Prostate gland (tissue), 2 donors: ENCODE measurements at regions not wholly inside any gene's neighbourhood (a gene's known extent, or its start where the extent isn't known, plus 50 kb on each side); places are given as distances from the start of the nearest gene placed in this dataset.

Experiments used
- POLR2AphosphoS5 ChIP-seq: sonication (generic); formaldehyde crosslinking; IDR thresholded peaks from one replicate; pipeline ENCODE4 v1.6.1; 2017; ENCODE audit warnings: antibody characterized with exemption
- TF ChIP-seq, protein P1 (sequence below), 4 experiments: fragments of 200-600 bp in 2 of 4; fragments of 450-650 bp in 2 of 4; sonication (generic) in 2 of 4; IDR thresholded peaks; 1 replicate in 3 of 4; 2 replicates in 1 of 4; pipeline ENCODE4 v1.5.1; 2016 to 2019; ENCODE audit warnings: antibody characterized with exemption in 4 of 4, mild to moderate bottlenecking in 2 of 4, moderate library complexity in 2 of 4

- TF ChIP-seq POLR2AphosphoS5: no peak
- TF ChIP-seq, protein P1, sequence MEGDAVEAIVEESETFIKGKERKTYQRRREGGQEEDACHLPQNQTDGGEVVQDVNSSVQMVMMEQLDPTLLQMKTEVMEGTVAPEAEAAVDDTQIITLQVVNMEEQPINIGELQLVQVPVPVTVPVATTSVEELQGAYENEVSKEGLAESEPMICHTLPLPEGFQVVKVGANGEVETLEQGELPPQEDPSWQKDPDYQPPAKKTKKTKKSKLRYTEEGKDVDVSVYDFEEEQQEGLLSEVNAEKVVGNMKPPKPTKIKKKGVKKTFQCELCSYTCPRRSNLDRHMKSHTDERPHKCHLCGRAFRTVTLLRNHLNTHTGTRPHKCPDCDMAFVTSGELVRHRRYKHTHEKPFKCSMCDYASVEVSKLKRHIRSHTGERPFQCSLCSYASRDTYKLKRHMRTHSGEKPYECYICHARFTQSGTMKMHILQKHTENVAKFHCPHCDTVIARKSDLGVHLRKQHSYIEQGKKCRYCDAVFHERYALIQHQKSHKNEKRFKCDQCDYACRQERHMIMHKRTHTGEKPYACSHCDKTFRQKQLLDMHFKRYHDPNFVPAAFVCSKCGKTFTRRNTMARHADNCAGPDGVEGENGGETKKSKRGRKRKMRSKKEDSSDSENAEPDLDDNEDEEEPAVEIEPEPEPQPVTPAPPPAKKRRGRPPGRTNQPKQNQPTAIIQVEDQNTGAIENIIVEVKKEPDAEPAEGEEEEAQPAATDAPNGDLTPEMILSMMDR (IDR thresholded peaks at IDR 0.05): no peak
Measured at GRCh38 chr3:33929813-33930212, 131.4 kb downstream of the PDCD6IP start.
